IMR-90 (cell line): ENCODE measurements at regions not wholly inside any gene's neighbourhood (a gene's known extent, or its start where the extent isn't known, plus 50 kb on each side); places are given as distances from the start of the nearest gene placed in this dataset.

ENCODE experiments used
- ATAC-seq: fragments of 200-7000 bp; cut with Tn5 transposase; 2 replicates; pipeline ENCODE4 v1.9.1; 2020; ENCODE audit warnings: low read depth, mild to moderate bottlenecking, moderate library complexity
- BruUV-seq: library from RNA; stranded (reverse); fragments of 400-500 nt; replicated peaks from 2 replicates; lab custom pipeline; 2021; lab: Mats Ljungman, UMichigan
- CTCF ChIA-PET: fragments of 300-600 bp; formaldehyde crosslinking; extraction: SDS; loops from one replicate; lab custom pipeline; 2021; ENCODE audit warnings: antibody characterized with exemption; lab: Yijun Ruan, JAX
- POLR2A ChIA-PET: fragments of 300-600 bp; sonication (Branson Sonifier 250); formaldehyde crosslinking; loops from one replicate; lab custom pipeline; 2022; ENCODE audit warnings: antibody characterized with exemption; ENCODE audit not compliant: unreplicated experiment; lab: Charles Lee
- DNase-seq: peaks from one replicate; pipeline ENCODE4 v3.0.0; 2013
- H2AFZ ChIP-seq: replicated peaks from 2 replicates; pipeline ENCODE3; 2013; ENCODE audit warnings: low read length, mild to moderate bottlenecking; ENCODE audit not compliant: poor library complexity
- H2AK5ac ChIP-seq: 2 replicates; pipeline ENCODE4 v1.6.1; 2013; ENCODE audit warnings: low read depth, low read length, inconsistent platforms
- H2AK9ac ChIP-seq: replicated peaks from 2 replicates; pipeline ENCODE3; 2013; ENCODE audit warnings: mild to moderate bottlenecking, low read depth, low read length, moderate library complexity; ENCODE audit not compliant: poor library complexity
- H2BK120ac ChIP-seq: 2 replicates; pipeline ENCODE4 v1.6.1; 2013; ENCODE audit warnings: low read depth, low read length, inconsistent platforms
- H2BK15ac ChIP-seq: 3 replicates; pipeline ENCODE4 v1.6.1; 2013; ENCODE audit warnings: low read depth, low read length, inconsistent platforms
- H2BK20ac ChIP-seq: 2 replicates; pipeline ENCODE4 v1.6.1; 2013; ENCODE audit warnings: low read depth, mild to moderate bottlenecking, inconsistent platforms, low read length, moderate library complexity
- H2BK5ac ChIP-seq: 2 replicates; pipeline ENCODE4 v1.6.1; 2013; ENCODE audit warnings: mild to moderate bottlenecking, low read depth, low read length, inconsistent platforms; ENCODE audit not compliant: poor library complexity, severe bottlenecking
- H3K14ac ChIP-seq: replicated peaks from 2 replicates; pipeline ENCODE4 v1.6.1; 2013; ENCODE audit warnings: low read depth, low read length, inconsistent platforms
- H3K18ac ChIP-seq: 2 replicates; pipeline ENCODE4 v1.6.1; 2013; ENCODE audit warnings: low read depth, low read length, control low read depth
- H3K23ac ChIP-seq: 2 replicates; pipeline ENCODE4 v1.6.1; 2013; ENCODE audit warnings: low read depth, low read length, inconsistent platforms
- H3K27ac ChIP-seq: 2 replicates; pipeline ENCODE4 v1.5.1; 2013; ENCODE audit warnings: mild to moderate bottlenecking, control low read depth, low read length; ENCODE audit not compliant: insufficient read depth
- H3K27me3 ChIP-seq: 2 replicates; pipeline ENCODE4 v1.6.1; 2013; ENCODE audit warnings: low read length; ENCODE audit not compliant: control insufficient read depth, insufficient read depth
- H3K36me3 ChIP-seq: 2 replicates; pipeline ENCODE4 v1.6.1; 2013; ENCODE audit warnings: low read length, mixed read lengths; ENCODE audit not compliant: control insufficient read depth, insufficient read depth
- H3K4ac ChIP-seq: 2 replicates; pipeline ENCODE4 v1.6.1; 2013; ENCODE audit warnings: low read depth, low read length, inconsistent platforms
- H3K4me1 ChIP-seq: 2 replicates; pipeline ENCODE4 v1.6.1; 2013; ENCODE audit warnings: low read length, mixed read lengths; ENCODE audit not compliant: control insufficient read depth, insufficient read depth
- H3K4me2 ChIP-seq: 2 replicates; pipeline ENCODE4 v1.6.1; 2013; ENCODE audit warnings: low read depth, mild to moderate bottlenecking, control low read depth, low read length, moderate library complexity
- H3K4me3 ChIP-seq: 2 replicates; pipeline ENCODE4 v1.5.1; 2013; ENCODE audit warnings: low read depth, mild to moderate bottlenecking, control low read depth, low read length, moderate library complexity; ENCODE audit not compliant: insufficient read depth
- H3K56ac ChIP-seq: 2 replicates; pipeline ENCODE4 v1.6.1; 2013; ENCODE audit warnings: low read length, inconsistent platforms; ENCODE audit not compliant: insufficient read depth; ENCODE audit errors: extremely low read depth
- H3K79me1 ChIP-seq, 2 experiments: 2 replicates each; pipeline ENCODE4 v1.6.1; 2013; ENCODE audit warnings: low read length in 2 of 2, inconsistent platforms in 1 of 2, low read depth in 1 of 2
- H3K9ac ChIP-seq: 2 replicates; pipeline ENCODE4 v1.6.1; 2013; ENCODE audit warnings: low read depth, low read length, control low read depth
- H3K9me1 ChIP-seq: 2 replicates; pipeline ENCODE4 v1.6.1; 2013; ENCODE audit warnings: low read length, inconsistent platforms; ENCODE audit not compliant: insufficient read depth
- H3K9me3 ChIP-seq: 2 replicates; pipeline ENCODE4 v1.6.1; 2013; ENCODE audit warnings: low read length; ENCODE audit not compliant: control insufficient read depth, insufficient read depth
- H4K20me1 ChIP-seq: 2 replicates; pipeline ENCODE4 v1.6.1; 2013; ENCODE audit warnings: low read length, inconsistent platforms; ENCODE audit not compliant: insufficient read depth
- H4K5ac ChIP-seq: 2 replicates; pipeline ENCODE4 v1.6.1; 2013; ENCODE audit warnings: mild to moderate bottlenecking, low read depth, low read length, control low read depth
- H4K8ac ChIP-seq, 2 experiments: 2 replicates each; pipeline ENCODE4 v1.6.1; 2013; ENCODE audit warnings: low read depth in 2 of 2, low read length in 2 of 2, control low read depth in 1 of 2, inconsistent platforms in 1 of 2
- H4K91ac ChIP-seq: 2 replicates; pipeline ENCODE4 v1.6.1; 2013; ENCODE audit warnings: low read depth, low read length, inconsistent platforms; ENCODE audit not compliant: insufficient read depth
- BHLHE40 ChIP-seq: fragments of 150-350 bp; IDR thresholded peaks from 2 replicates; pipeline ENCODE4 v1.6.1; 2016; ENCODE audit warnings: mild to moderate bottlenecking, low read depth, low read length
- CEBPB ChIP-seq: IDR thresholded peaks from 2 replicates; pipeline ENCODE4 v1.6.1; 2012; ENCODE audit warnings: low read depth, low read length, improper control_type of control experiment
- CHD1 ChIP-seq: IDR thresholded peaks from 2 replicates; pipeline ENCODE4 v1.6.1; 2012; ENCODE audit warnings: low read depth, low read length, improper control_type of control experiment
- CTCF ChIP-seq: conservative IDR thresholded peaks from 2 replicates; pipeline ENCODE4 v1.5.1; 2012; ENCODE audit warnings: mild to moderate bottlenecking, low read depth, low read length, improper control_type of control experiment
- ELK1 ChIP-seq: fragments of 150-350 bp; IDR thresholded peaks from 2 replicates; pipeline ENCODE4 v1.6.1; 2016; ENCODE audit warnings: low read depth, mild to moderate bottlenecking, low read length, moderate library complexity, borderline replicate concordance
- FOS ChIP-seq: fragments of 150-350 bp; IDR thresholded peaks from 2 replicates; pipeline ENCODE4 v1.6.1; 2016; ENCODE audit warnings: low read depth, low read length
- MAFK ChIP-seq: IDR thresholded peaks from 2 replicates; pipeline ENCODE4 v1.6.1; 2012; ENCODE audit warnings: low read depth, low read length, improper control_type of control experiment
- MAZ ChIP-seq: IDR thresholded peaks from 2 replicates; pipeline ENCODE4 v1.6.1; 2012; ENCODE audit warnings: low read depth, mild to moderate bottlenecking, low read length, improper control_type of control experiment, moderate library complexity, borderline replicate concordance
- MXI1 ChIP-seq: IDR thresholded peaks from 2 replicates; pipeline ENCODE4 v1.6.1; 2012; ENCODE audit warnings: low read depth, mild to moderate bottlenecking, low read length, moderate library complexity, borderline replicate concordance
- NFE2L2 ChIP-seq: fragments of 150-350 bp; IDR thresholded peaks from 2 replicates; pipeline ENCODE4 v1.6.1; 2016; ENCODE audit warnings: low read depth, mild to moderate bottlenecking, low read length
- POLR2A ChIP-seq: IDR thresholded peaks from 2 replicates; pipeline ENCODE4 v1.6.1; 2012; ENCODE audit warnings: mild to moderate bottlenecking, low read depth, low read length
- RAD21 ChIP-seq: IDR thresholded peaks from 2 replicates; pipeline ENCODE4 v1.6.1; 2012; ENCODE audit warnings: low read length, improper control_type of control experiment
- RCOR1 ChIP-seq: IDR thresholded peaks from 2 replicates; pipeline ENCODE4 v1.6.1; 2012; ENCODE audit warnings: mild to moderate bottlenecking, low read length, improper control_type of control experiment; ENCODE audit not compliant: insufficient replicate concordance
- RFX5 ChIP-seq: IDR thresholded peaks from 2 replicates; pipeline ENCODE4 v1.8.0; 2012; ENCODE audit warnings: low read depth, mild to moderate bottlenecking, low read length, moderate library complexity
- SMC3 ChIP-seq: fragments of 150-350 bp; IDR thresholded peaks from 2 replicates; pipeline ENCODE4 v1.6.1; 2016; ENCODE audit warnings: low read depth, mild to moderate bottlenecking, antibody characterized with exemption, low read length, moderate library complexity
- USF2 ChIP-seq: fragments of 150-350 bp; IDR thresholded peaks from 2 replicates; pipeline ENCODE4 v1.6.1; 2017; ENCODE audit warnings: mild to moderate bottlenecking, antibody characterized with exemption, low read length, low read depth
- WGBS, 2 experiments: methylation state at CpG; one replicate each; pipeline versions ENCODE4 v1.1.5 to v1.1.7; 2013; ENCODE audit warnings: missing lambda C conversion rate in 2 of 2; ENCODE audit not compliant: insufficient read length in 1 of 2; ENCODE audit errors: extremely low coverage in 2 of 2; 5-methylcytosine and 5-hydroxymethylcytosine counted together
- dilution Hi-C: fragments of 300-500 bp; cut with HindIII; formaldehyde crosslinking; loops from one replicate; pipeline ENCODE4 v1.14.3; 2018; ENCODE audit warnings: low sequenced_read_pairs; ENCODE audit not compliant: unreplicated experiment
- in situ Hi-C: fragments of 300-500 bp; cut with MboI; formaldehyde crosslinking; loops from 3 replicates; pipeline ENCODE4 v1.14.3; 2019; ENCODE audit warnings: low sequenced_read_pairs, inconsistent platforms, mixed read lengths
- intact Hi-C: fragments of 100-400 bp; cut with micrococcal nuclease; formaldehyde crosslinking; loops from 2 replicates; pipeline ENCODE4 v1.10.0; 2022

GRCh38 chr4:55255179-55255578 lies 90.9 kb upstream of the SRD5A3 start:
- dilution Hi-C loops (no loop called here), intact Hi-C loops (no loop called here), in situ Hi-C loops (no loop called here)
- H2BK5ac ChIP-seq = no peak overlapping the region
- no peak overlapping the region for H2BK20ac ChIP-seq
- no peak overlapping the region for H3K14ac ChIP-seq
- DNase-seq = peak; percentile 42
- H4K91ac ChIP-seq = no peak overlapping the region
- TF ChIP-seq RFX5 (no peak), CEBPB (no peak), NFE2L2 (no peak), MXI1 (no peak), RCOR1 (no peak), RAD21 (no peak), MAZ (no peak), POLR2A (no peak), BHLHE40 (no peak), MAFK (no peak), SMC3 (no peak), ELK1 (no peak), CTCF (no peak), USF2 (no peak), FOS (no peak), CHD1 (no peak)
- no peaks in the 10 kb centered on the region for H3K79me1 ChIP-seq
- H3K4me2 ChIP-seq = 0 out of 2 replicates have a peak overlapping the region, but pooled peaks have one; percentile 40
- H3K56ac ChIP-seq = no peak overlapping the region
- ATAC-seq = peak; percentile 84
- ChIA-PET POLR2A (no interaction called here), CTCF (no interaction called here)
- H3K36me3 ChIP-seq = no peaks in the 10 kb centered on the region
- no peak overlapping the region for H2AK9ac ChIP-seq
- peaks cover 2% of the 10 kb centered on the region; the same call in 1 of the 2 replicates for H3K27me3 ChIP-seq
- H3K9ac ChIP-seq = no peak overlapping the region
- H4K20me1 ChIP-seq = no peaks in the 10 kb centered on the region
- no peak overlapping the region for H3K27ac ChIP-seq
- no TSS peak for BruUV-seq
- no peak overlapping the region for H2BK15ac ChIP-seq
- 0 out of 2 replicates have a peak, but pooled peaks cover 2% of the 10 kb centered on the region for H3K4me1 ChIP-seq
- H4K5ac ChIP-seq = no peak overlapping the region
- no peak overlapping the region for H3K23ac ChIP-seq
- H3K4ac ChIP-seq = no peak overlapping the region
- H3K9me1 ChIP-seq = no peaks in the 10 kb centered on the region
- H3K18ac ChIP-seq = no peak overlapping the region
- no peak overlapping the region for H3K4me3 ChIP-seq
- no peak overlapping the region for H2AFZ ChIP-seq
- H2AK5ac ChIP-seq = no peak overlapping the region
- WGBS, 2 experiments = no CpG with 5 or more reads among the region's 1 CpG
- H2BK120ac ChIP-seq = no peak overlapping the region
- H4K8ac ChIP-seq = no peak overlapping the region
- H3K9me3 ChIP-seq = no peaks in the 10 kb centered on the region
